ENCODE measurements at regions not wholly inside any gene's neighbourhood (a gene's known extent, or its start where the extent isn't known, plus 50 kb on each side); places are given as distances from the start of the nearest gene placed in this dataset.

- H2AFZ ChIP-seq (ENCODE audit: low read depth, low read length, severe bottlenecking), result no peak overlapping the region
- no peak overlapping the region for H3K4me2 ChIP-seq (ENCODE audit: low read depth, low read length, poor library complexity, severe bottlenecking)
- no peaks in the 10 kb centered on the region for H4K20me1 ChIP-seq (ENCODE audit: low read depth, low read length)
- H3K9ac ChIP-seq (ENCODE audit: low read length), result no peak overlapping the region
- H3K4me3 ChIP-seq (ENCODE audit: insufficient read depth, low read length, poor library complexity, severe bottlenecking), result no peak overlapping the region
- TF ChIP-seq EZH2phosphoT487 (conservative IDR thresholded peaks at IDR 0.05; ENCODE audit: low read length), result no peak
- no peak for TF ChIP-seq CTCF (IDR thresholded peaks at IDR 0.05; ENCODE audit: insufficient read depth, low read length, poor library complexity, severe bottlenecking)
- H3K36me3 ChIP-seq (ENCODE audit: low read length), result no peaks in the 10 kb centered on the region
- H3K79me2 ChIP-seq (ENCODE audit: insufficient read depth, low read length), result no peaks in the 10 kb centered on the region
- no peaks in the 10 kb centered on the region for H3K9me3 ChIP-seq (ENCODE audit: insufficient read depth, low read length)
- H3K9me2 ChIP-seq (replicated peaks; ENCODE audit: insufficient read depth, low read length), result no peaks in the 10 kb centered on the region
- H3F3A ChIP-seq (ENCODE audit: insufficient read depth), result no peaks in the 10 kb centered on the region
- no peaks in the 10 kb centered on the region for H3K27me3 ChIP-seq (ENCODE audit: low read length)
- H3K27ac ChIP-seq (ENCODE audit: low read depth, low read length), result no peak overlapping the region
Observed at GRCh38 chr5:173434270-173434669, 106.1 kb upstream of the STC2 start.

- no peaks in the 10 kb centered on the region for H3F3A ChIP-seq (ENCODE audit: insufficient read depth)
- H3K79me2 ChIP-seq (ENCODE audit: insufficient read depth, low read length), result no peaks in the 10 kb centered on the region
- H3K27ac ChIP-seq (ENCODE audit: low read depth, low read length), result no peak overlapping the region
- H3K4me3 ChIP-seq (ENCODE audit: insufficient read depth, low read length, poor library complexity, severe bottlenecking), result no peak overlapping the region
- no peaks in the 10 kb centered on the region for H3K9me3 ChIP-seq (ENCODE audit: insufficient read depth, low read length)
- no peak overlapping the region for H2AFZ ChIP-seq (ENCODE audit: low read depth, low read length, severe bottlenecking)
- no peak overlapping the region for H3K9ac ChIP-seq (ENCODE audit: low read length)
- no peaks in the 10 kb centered on the region for H3K9me2 ChIP-seq (replicated peaks; ENCODE audit: insufficient read depth, low read length)
- no peaks in the 10 kb centered on the region for H3K27me3 ChIP-seq (ENCODE audit: low read length)
- no peak overlapping the region for H3K4me2 ChIP-seq (ENCODE audit: low read depth, low read length, poor library complexity, severe bottlenecking)
- no peaks in the 10 kb centered on the region for H3K36me3 ChIP-seq (ENCODE audit: low read length)
- H4K20me1 ChIP-seq (ENCODE audit: low read depth, low read length), result no peaks in the 10 kb centered on the region
- no peak for TF ChIP-seq CTCF (IDR thresholded peaks at IDR 0.05; ENCODE audit: insufficient read depth, low read length, poor library complexity, severe bottlenecking)
- no peak for TF ChIP-seq EZH2phosphoT487 (conservative IDR thresholded peaks at IDR 0.05; ENCODE audit: low read length)
Observed at GRCh38 chr5:173430394-173430793, 102.2 kb upstream of the STC2 start.

GRCh38 chr5:173429489-173430150 lies 101.4 kb upstream of the STC2 start:
- no peak overlapping the region for H3K27ac ChIP-seq (ENCODE audit: low read depth, low read length)
- no peak overlapping the region for H3K9ac ChIP-seq (ENCODE audit: low read length)
- TF ChIP-seq EZH2phosphoT487 (conservative IDR thresholded peaks at IDR 0.05; ENCODE audit: low read length) (no peak), CTCF (IDR thresholded peaks at IDR 0.05; ENCODE audit: insufficient read depth, low read length, poor library complexity, severe bottlenecking) (no peak)
- no peak overlapping the region for H3K4me3 ChIP-seq (ENCODE audit: insufficient read depth, low read length, poor library complexity, severe bottlenecking)
- H3K4me2 ChIP-seq (ENCODE audit: low read depth, low read length, poor library complexity, severe bottlenecking), result no peak overlapping the region
- no peaks in the 10 kb centered on the region for H3K79me2 ChIP-seq (ENCODE audit: insufficient read depth, low read length)
- no peaks in the 10 kb centered on the region for H3K9me2 ChIP-seq (replicated peaks; ENCODE audit: insufficient read depth, low read length)
- no peaks in the 10 kb centered on the region for H3K36me3 ChIP-seq (ENCODE audit: low read length)
- no peaks in the 10 kb centered on the region for H4K20me1 ChIP-seq (ENCODE audit: low read depth, low read length)
- H3K27me3 ChIP-seq (ENCODE audit: low read length), result no peaks in the 10 kb centered on the region
- H3K9me3 ChIP-seq (ENCODE audit: insufficient read depth, low read length), result no peaks in the 10 kb centered on the region
- H2AFZ ChIP-seq (ENCODE audit: low read depth, low read length, severe bottlenecking), result no peak overlapping the region
- no peaks in the 10 kb centered on the region for H3F3A ChIP-seq (ENCODE audit: insufficient read depth)

Data from SU-DHL-6 (cell line).